Stimulated activated naive B cell treated with anti-CD40 and anti-IgM and Interleukin-4, amounts not matched to agents 10 μg/mL and 1 μg/mL and 100 μg/mL, for 72 hours (primary cell): ENCODE measurements at regions not wholly inside any gene's neighbourhood (a gene's known extent, or its start where the extent isn't known, plus 50 kb on each side); places are given as distances from the start of the nearest gene placed in this dataset.

Source experiments
- ATAC-seq, 2 donors: fragments of 150-1000 bp; cut with Tn5 transposase; replicated peaks; 2 replicates each; pipeline ENCODE4 v1.10.0; 2021; ENCODE audit warnings: moderate library complexity in 1 of 2
- DNase-seq: peaks from one replicate; pipeline ENCODE4 v3.0.0; 2021
- H3K27ac Mint-ChIP-seq: one replicate; pipeline ENCODE4 v1.8.0; 2022; ENCODE audit warnings: mild to moderate bottlenecking, mixed read lengths
- H3K27me3 Mint-ChIP-seq, 2 donors: one replicate each; pipeline ENCODE4 v1.8.0; 2022; ENCODE audit warnings: mixed read lengths in 2 of 2
- H3K36me3 Mint-ChIP-seq, 2 donors: one replicate each; pipeline ENCODE4 v1.8.0; 2022; ENCODE audit warnings: mixed read lengths in 2 of 2, mild to moderate bottlenecking in 1 of 2
- H3K4me1 Mint-ChIP-seq, 2 donors: one replicate each; pipeline ENCODE4 v1.8.0; 2022; ENCODE audit warnings: mixed read lengths in 2 of 2, mild to moderate bottlenecking in 1 of 2
- H3K4me3 Mint-ChIP-seq, 2 donors: one replicate each; pipeline ENCODE4 v1.8.0; 2022; ENCODE audit warnings: mild to moderate bottlenecking in 2 of 2, mixed read lengths in 2 of 2, moderate library complexity in 1 of 2
- H3K9me3 Mint-ChIP-seq, 2 donors: one replicate each; pipeline ENCODE4 v1.8.0; 2022; ENCODE audit warnings: mixed read lengths in 2 of 2, mild to moderate bottlenecking in 1 of 2

GRCh38 chr2:221836095-221836494 is 264.0 kb upstream of the EPHA4 start:
- DNase-seq = no peak
- no peak for ATAC-seq
- no peaks in the 10 kb centered on the region for H3K27me3 Mint-ChIP-seq
- H3K9me3 Mint-ChIP-seq = peaks cover 3 to 4% of the 10 kb centered on the region in 2 donors
- H3K4me3 Mint-ChIP-seq = no peak overlapping the region
- H3K4me1 Mint-ChIP-seq = no peaks in the 10 kb centered on the region
- no peaks in the 10 kb centered on the region for H3K36me3 Mint-ChIP-seq
- H3K27ac Mint-ChIP-seq = no peak overlapping the region

GRCh38 chr2:221833966-221834365 is 261.9 kb upstream of the EPHA4 start:
- H3K9me3 Mint-ChIP-seq = peaks cover 4% of the 10 kb centered on the region in 2 donors
- no peaks in the 10 kb centered on the region for H3K4me1 Mint-ChIP-seq
- H3K27me3 Mint-ChIP-seq = no peaks in the 10 kb centered on the region
- ATAC-seq = no peak
- H3K36me3 Mint-ChIP-seq = no peaks in the 10 kb centered on the region
- no peak overlapping the region for H3K27ac Mint-ChIP-seq
- DNase-seq = no peak
- no peak overlapping the region for H3K4me3 Mint-ChIP-seq

- Mint-ChIP-seq H3K27ac (no peak overlapping the region), H3K27me3 (no peaks in the 10 kb centered on the region), H3K36me3 (no peaks in the 10 kb centered on the region), H3K9me3 (peaks cover 4 to 9% of the 10 kb centered on the region in 2 donors), H3K4me3 (no peak overlapping the region), H3K4me1 (no peaks in the 10 kb centered on the region)
- ATAC-seq (no peak), DNase-seq (no peak)
These were observed 258.9 kb upstream of the EPHA4 start for GRCh38 chr2:221831051-221831450.

GRCh38 chr2:221822416-221822815 is 250.3 kb upstream of the EPHA4 start:
- no peak for DNase-seq
- no peaks in the 10 kb centered on the region for H3K4me1 Mint-ChIP-seq
- no peak overlapping the region for H3K4me3 Mint-ChIP-seq

GRCh38 chr2:221818616-221819320 is 246.7 kb upstream of the EPHA4 start:
- Mint-ChIP-seq H3K4me1 (no peaks in the 10 kb centered on the region), H3K4me3 (no peak overlapping the region), H3K36me3 (no peaks in the 10 kb centered on the region), H3K27me3 (no peaks in the 10 kb centered on the region), H3K9me3 (peaks cover 0 to 2% of the 10 kb centered on the region in 2 donors), H3K27ac (no peak overlapping the region)
- ATAC-seq = no peak
- DNase-seq = no peak

More at GRCh38 chr2:221822416-221822815, 250.3 kb upstream of the EPHA4 start:
- H3K9me3 Mint-ChIP-seq = peaks cover 0 to 1% of the 10 kb centered on the region in 2 donors
- H3K27ac Mint-ChIP-seq = no peak overlapping the region
- H3K27me3 Mint-ChIP-seq = no peaks in the 10 kb centered on the region
- H3K36me3 Mint-ChIP-seq = no peaks in the 10 kb centered on the region
- no peak for ATAC-seq

GRCh38 chr2:221817878-221818277 is 245.8 kb upstream of the EPHA4 start:
- H3K9me3 Mint-ChIP-seq = peaks cover 0 to 2% of the 10 kb centered on the region in 2 donors
- DNase-seq (no peak), ATAC-seq (no peak)
- no peaks in the 10 kb centered on the region for H3K4me1 Mint-ChIP-seq
- no peaks in the 10 kb centered on the region for H3K36me3 Mint-ChIP-seq
- no peaks in the 10 kb centered on the region for H3K27me3 Mint-ChIP-seq
- H3K27ac Mint-ChIP-seq = no peak overlapping the region
- no peak overlapping the region for H3K4me3 Mint-ChIP-seq

GRCh38 chr2:221817052-221817451 is 244.9 kb upstream of the EPHA4 start:
- no peak for ATAC-seq
- H3K27ac Mint-ChIP-seq = no peak overlapping the region
- no peak overlapping the region for H3K4me3 Mint-ChIP-seq
- H3K4me1 Mint-ChIP-seq = no peaks in the 10 kb centered on the region
- no peaks in the 10 kb centered on the region for H3K36me3 Mint-ChIP-seq
- no peaks in the 10 kb centered on the region for H3K27me3 Mint-ChIP-seq
- DNase-seq = no peak
- peaks cover 0 to 2% of the 10 kb centered on the region in 2 donors for H3K9me3 Mint-ChIP-seq

- no peaks in the 10 kb centered on the region for H3K27me3 Mint-ChIP-seq
- no peak overlapping the region for H3K4me3 Mint-ChIP-seq
- H3K4me1 Mint-ChIP-seq = no peaks in the 10 kb centered on the region
- H3K27ac Mint-ChIP-seq = no peak overlapping the region
- H3K36me3 Mint-ChIP-seq = no peaks in the 10 kb centered on the region
- DNase-seq = no peak
- H3K9me3 Mint-ChIP-seq = peaks cover 0 to 2% of the 10 kb centered on the region in 2 donors
- ATAC-seq = no peak
These were observed 244.5 kb upstream of the EPHA4 start for GRCh38 chr2:221816566-221816965.

GRCh38 chr2:221810650-221811049 is 238.5 kb upstream of the EPHA4 start:
- no peaks in the 10 kb centered on the region for H3K27me3 Mint-ChIP-seq
- no peak for ATAC-seq
- no peak for DNase-seq
- H3K9me3 Mint-ChIP-seq = no peaks in the 10 kb centered on the region
- H3K36me3 Mint-ChIP-seq = no peaks in the 10 kb centered on the region
- no peak overlapping the region for H3K27ac Mint-ChIP-seq
- no peak overlapping the region for H3K4me3 Mint-ChIP-seq
- no peaks in the 10 kb centered on the region for H3K4me1 Mint-ChIP-seq

- no peak for ATAC-seq
- Mint-ChIP-seq H3K9me3 (no peaks in the 10 kb centered on the region), H3K36me3 (no peaks in the 10 kb centered on the region), H3K4me1 (no peaks in the 10 kb centered on the region), H3K27me3 (no peaks in the 10 kb centered on the region), H3K4me3 (no peak overlapping the region), H3K27ac (no peak overlapping the region)
- no peak for DNase-seq
These were observed 238.1 kb upstream of the EPHA4 start for GRCh38 chr2:221810245-221810644.

- Mint-ChIP-seq H3K4me1 (no peaks in the 10 kb centered on the region), H3K4me3 (no peak overlapping the region), H3K27ac (no peak overlapping the region), H3K9me3 (no peaks in the 10 kb centered on the region), H3K27me3 (no peaks in the 10 kb centered on the region), H3K36me3 (no peaks in the 10 kb centered on the region)
- no peak for DNase-seq
- no peak for ATAC-seq
These were observed 236.4 kb upstream of the EPHA4 start for GRCh38 chr2:221808488-221808887.

- no peaks in the 10 kb centered on the region for H3K27me3 Mint-ChIP-seq
- ATAC-seq (no peak), DNase-seq (no peak)
- H3K4me1 Mint-ChIP-seq = no peaks in the 10 kb centered on the region
- no peak overlapping the region for H3K27ac Mint-ChIP-seq
- H3K9me3 Mint-ChIP-seq = no peaks in the 10 kb centered on the region
- no peaks in the 10 kb centered on the region for H3K36me3 Mint-ChIP-seq
- no peak overlapping the region for H3K4me3 Mint-ChIP-seq
These were observed 235.6 kb upstream of the EPHA4 start for GRCh38 chr2:221807706-221808105.

- DNase-seq = no peak
- Mint-ChIP-seq H3K36me3 (no peaks in the 10 kb centered on the region), H3K27me3 (no peaks in the 10 kb centered on the region), H3K27ac (no peak overlapping the region), H3K4me3 (no peak overlapping the region), H3K9me3 (peaks cover 2 to 4% of the 10 kb centered on the region in 2 donors), H3K4me1 (no peaks in the 10 kb centered on the region)
- ATAC-seq = no peak
These were observed 230.0 kb upstream of the EPHA4 start for GRCh38 chr2:221802089-221802488.

GRCh38 chr2:221792971-221793521 is 220.9 kb upstream of the EPHA4 start:
- H3K4me1 Mint-ChIP-seq = no peaks in the 10 kb centered on the region
- H3K36me3 Mint-ChIP-seq = no peaks in the 10 kb centered on the region

GRCh38 chr2:221791844-221792243 is 219.7 kb upstream of the EPHA4 start:
- ATAC-seq (no peak), DNase-seq (no peak)
- H3K27ac Mint-ChIP-seq = no peak overlapping the region
- H3K36me3 Mint-ChIP-seq = no peaks in the 10 kb centered on the region
- H3K4me1 Mint-ChIP-seq = no peaks in the 10 kb centered on the region
- H3K27me3 Mint-ChIP-seq = no peaks in the 10 kb centered on the region
- H3K4me3 Mint-ChIP-seq = no peak overlapping the region
- H3K9me3 Mint-ChIP-seq = peaks cover 0 to 1% of the 10 kb centered on the region in 2 donors

More at GRCh38 chr2:221792971-221793521, 220.9 kb upstream of the EPHA4 start:
- ATAC-seq = no peak
- H3K27ac Mint-ChIP-seq = no peak overlapping the region
- no peak overlapping the region for H3K4me3 Mint-ChIP-seq
- H3K9me3 Mint-ChIP-seq = peaks cover 0 to 1% of the 10 kb centered on the region in 2 donors
- H3K27me3 Mint-ChIP-seq = no peaks in the 10 kb centered on the region
- no peak for DNase-seq
